H1 (cell line): ENCODE measurements at regions not wholly inside any gene's neighbourhood (a gene's known extent, or its start where the extent isn't known, plus 50 kb on each side); places are given as distances from the start of the nearest gene placed in this dataset.

ENCODE experiments used
- CEBPB ChIP-seq: IDR thresholded peaks from 2 replicates; pipeline ENCODE4 v1.6.1; 2012; ENCODE audit warnings: low read depth, low read length
- CREB1 ChIP-seq: IDR thresholded peaks from 2 replicates; pipeline ENCODE4 v1.6.1; 2012; ENCODE audit warnings: inconsistent platforms
- HDAC2 ChIP-seq, 2 experiments: fragments of 300-600 bp in 1 of 2; sonication (generic) in 1 of 2; IDR thresholded peaks; 2 replicates each; pipeline ENCODE4 v1.6.1; 2011 to 2012; ENCODE audit warnings: low read depth in 2 of 2, low read length in 2 of 2, mild to moderate bottlenecking in 2 of 2, moderate library complexity in 2 of 2, borderline replicate concordance in 1 of 2, inconsistent platforms in 1 of 2
- JUN ChIP-seq: IDR thresholded peaks from 2 replicates; pipeline ENCODE4 v1.6.1; 2011; ENCODE audit warnings: low read depth, mild to moderate bottlenecking, improper control_type of control experiment, low read length
- MAFK ChIP-seq: IDR thresholded peaks from 2 replicates; pipeline ENCODE4 v1.6.1; 2012; ENCODE audit warnings: low read depth, mild to moderate bottlenecking, improper control_type of control experiment, low read length
- NRF1 ChIP-seq: IDR thresholded peaks from 2 replicates; pipeline ENCODE4 v1.6.1; 2011; ENCODE audit warnings: mild to moderate bottlenecking, low read depth, low read length, improper control_type of control experiment
- POLR2AphosphoS5 ChIP-seq: IDR thresholded peaks from 2 replicates; pipeline ENCODE4 v1.6.1; 2011; ENCODE audit warnings: low read depth, low read length
- POU5F1 ChIP-seq: IDR thresholded peaks from 2 replicates; pipeline ENCODE4 v1.6.1; 2011; ENCODE audit warnings: low read depth, mild to moderate bottlenecking, low read length, moderate library complexity
- SP1 ChIP-seq: IDR thresholded peaks from 2 replicates; pipeline ENCODE4 v1.6.1; 2011; ENCODE audit warnings: low read depth, low read length
- SP2 ChIP-seq: IDR thresholded peaks from 2 replicates; pipeline ENCODE4 v1.6.1; 2012; ENCODE audit warnings: mild to moderate bottlenecking, low read length, inconsistent platforms
- TCF12 ChIP-seq: IDR thresholded peaks from 2 replicates; pipeline ENCODE4 v1.6.1; 2011; ENCODE audit warnings: low read depth, mild to moderate bottlenecking, low read length
- TEAD4 ChIP-seq: IDR thresholded peaks from 2 replicates; pipeline ENCODE4 v1.6.1; 2012; ENCODE audit warnings: low read depth, low read length, inconsistent platforms, mixed read lengths
- TF ChIP-seq, protein P1 (sequence below), 3 experiments: IDR thresholded peaks; 1 replicate in 2 of 3; 2 replicates in 1 of 3; pipeline versions ENCODE4 v1.5.1 to v1.6.1; 2011; ENCODE audit warnings: low read length in 3 of 3, mild to moderate bottlenecking in 3 of 3, inconsistent platforms in 2 of 3, low read depth in 1 of 3, moderate library complexity in 1 of 3; ENCODE audit not compliant: insufficient read depth in 1 of 3; ENCODE audit errors: control extremely low read depth in 1 of 3

- TF ChIP-seq POU5F1, result no peak
- TF ChIP-seq CEBPB, result no peak
- TF ChIP-seq, protein P1, sequence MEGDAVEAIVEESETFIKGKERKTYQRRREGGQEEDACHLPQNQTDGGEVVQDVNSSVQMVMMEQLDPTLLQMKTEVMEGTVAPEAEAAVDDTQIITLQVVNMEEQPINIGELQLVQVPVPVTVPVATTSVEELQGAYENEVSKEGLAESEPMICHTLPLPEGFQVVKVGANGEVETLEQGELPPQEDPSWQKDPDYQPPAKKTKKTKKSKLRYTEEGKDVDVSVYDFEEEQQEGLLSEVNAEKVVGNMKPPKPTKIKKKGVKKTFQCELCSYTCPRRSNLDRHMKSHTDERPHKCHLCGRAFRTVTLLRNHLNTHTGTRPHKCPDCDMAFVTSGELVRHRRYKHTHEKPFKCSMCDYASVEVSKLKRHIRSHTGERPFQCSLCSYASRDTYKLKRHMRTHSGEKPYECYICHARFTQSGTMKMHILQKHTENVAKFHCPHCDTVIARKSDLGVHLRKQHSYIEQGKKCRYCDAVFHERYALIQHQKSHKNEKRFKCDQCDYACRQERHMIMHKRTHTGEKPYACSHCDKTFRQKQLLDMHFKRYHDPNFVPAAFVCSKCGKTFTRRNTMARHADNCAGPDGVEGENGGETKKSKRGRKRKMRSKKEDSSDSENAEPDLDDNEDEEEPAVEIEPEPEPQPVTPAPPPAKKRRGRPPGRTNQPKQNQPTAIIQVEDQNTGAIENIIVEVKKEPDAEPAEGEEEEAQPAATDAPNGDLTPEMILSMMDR (IDR thresholded peaks at IDR 0.05; ENCODE audit: control extremely low read depth in 1 of 3, insufficient read depth in 1 of 3, low read depth in 1 of 3, low read length in 3 of 3), result no peak
- TF ChIP-seq POLR2AphosphoS5, result no peak
- TF ChIP-seq SP2, result no peak
- TF ChIP-seq SP1, result no peak
- no peak for TF ChIP-seq CREB1
- no peak for TF ChIP-seq JUN
- TF ChIP-seq MAFK, result no peak
- TF ChIP-seq NRF1, result no peak
- no peak for TF ChIP-seq TEAD4
- no peak for TF ChIP-seq HDAC2 (IDR thresholded peaks at IDR 0.05; ENCODE audit: borderline replicate concordance in 1 of 2, low read depth in 2 of 2, low read length in 2 of 2)
- TF ChIP-seq TCF12, result no peak
These were observed 109.7 kb upstream of the FOXQ1 start for GRCh38 chr6:1202201-1202600.
